CD4-positive, alpha-beta memory T cell (primary cell): ENCODE measurements at regions not wholly inside any gene's neighbourhood (a gene's known extent, or its start where the extent isn't known, plus 50 kb on each side); places are given as distances from the start of the nearest gene placed in this dataset.

Source experiments
- CTCF ChIA-PET: fragments of 350-600 bp; sonication (Branson Sonifier 250); formaldehyde crosslinking; loops from one replicate; lab custom pipeline; 2021; ENCODE audit warnings: inconsistent platforms; ENCODE audit not compliant: partially characterized antibody; lab: Charles Lee
- POLR2A ChIA-PET: fragments of 350-600 bp; sonication (Branson Sonifier 250); formaldehyde crosslinking; loops from one replicate; lab custom pipeline; 2021; ENCODE audit not compliant: partially characterized antibody; lab: Charles Lee
- DNase-seq, 5 donors: peaks; one replicate each; pipeline versions ENCODE4 v3.0.0 to v3.0.0-alpha.2; 2020 to 2022; ENCODE audit warnings: mixed read lengths in 1 of 5
- H3K27ac ChIP-seq: one replicate; pipeline ENCODE4 v1.7.0; 2013; ENCODE audit warnings: low read depth, low read length
- H3K27me3 ChIP-seq: 2 replicates; pipeline ENCODE4 v1.7.0; 2013; ENCODE audit warnings: mild to moderate bottlenecking, low read length, moderate library complexity; ENCODE audit not compliant: insufficient read depth
- H3K36me3 ChIP-seq: 2 replicates; pipeline ENCODE4 v1.7.0; 2013; ENCODE audit warnings: mild to moderate bottlenecking, low read length, moderate library complexity; ENCODE audit not compliant: insufficient read depth
- H3K4me1 ChIP-seq: 2 replicates; pipeline ENCODE4 v1.7.0; 2013; ENCODE audit warnings: mild to moderate bottlenecking, low read length, moderate library complexity; ENCODE audit not compliant: insufficient read depth
- H3K4me3 ChIP-seq, 2 donors: one replicate each; pipeline ENCODE4 v1.7.0; 2013; ENCODE audit warnings: low read length in 2 of 2, mild to moderate bottlenecking in 1 of 2
- H3K9me3 ChIP-seq, 2 donors: one replicate each; pipeline ENCODE4 v1.7.0; 2013; ENCODE audit warnings: low read length in 2 of 2, control low read depth in 1 of 2; ENCODE audit not compliant: control insufficient read depth in 1 of 2
- H3K27ac Mint-ChIP-seq, 7 donors: one replicate each; pipeline ENCODE4 v1.8.0; 2020 to 2021; ENCODE audit warnings: mixed read lengths in 7 of 7, mild to moderate bottlenecking in 6 of 7, inconsistent platforms in 3 of 7, moderate library complexity in 3 of 7
- H3K27me3 Mint-ChIP-seq, 2 donors: one replicate each; pipeline ENCODE4 v1.8.0; 2020 to 2021; ENCODE audit warnings: mixed read lengths in 2 of 2
- H3K36me3 Mint-ChIP-seq, 2 donors: one replicate each; pipeline ENCODE4 v1.8.0; 2020 to 2021; ENCODE audit warnings: mixed read lengths in 2 of 2, inconsistent platforms in 1 of 2, mild to moderate bottlenecking in 1 of 2
- H3K4me1 Mint-ChIP-seq, 4 donors: one replicate each; pipeline ENCODE4 v1.8.0; 2020 to 2021; ENCODE audit warnings: mixed read lengths in 4 of 4, mild to moderate bottlenecking in 1 of 4
- H3K4me3 Mint-ChIP-seq, 8 donors: one replicate each; pipeline ENCODE4 v1.8.0; 2020 to 2021; ENCODE audit warnings: mixed read lengths in 8 of 8, mild to moderate bottlenecking in 7 of 8, moderate library complexity in 6 of 8, inconsistent platforms in 3 of 8
- H3K9me3 Mint-ChIP-seq, 8 donors: one replicate each; pipeline ENCODE4 v1.8.0; 2020 to 2021; ENCODE audit warnings: mixed read lengths in 8 of 8, mild to moderate bottlenecking in 5 of 8, inconsistent platforms in 3 of 8, moderate library complexity in 1 of 8
- intact Hi-C: fragments of 100-400 bp; cut with micrococcal nuclease; formaldehyde crosslinking; loops from one replicate; pipeline ENCODE4 v1.15.1; 2023

DNA sequence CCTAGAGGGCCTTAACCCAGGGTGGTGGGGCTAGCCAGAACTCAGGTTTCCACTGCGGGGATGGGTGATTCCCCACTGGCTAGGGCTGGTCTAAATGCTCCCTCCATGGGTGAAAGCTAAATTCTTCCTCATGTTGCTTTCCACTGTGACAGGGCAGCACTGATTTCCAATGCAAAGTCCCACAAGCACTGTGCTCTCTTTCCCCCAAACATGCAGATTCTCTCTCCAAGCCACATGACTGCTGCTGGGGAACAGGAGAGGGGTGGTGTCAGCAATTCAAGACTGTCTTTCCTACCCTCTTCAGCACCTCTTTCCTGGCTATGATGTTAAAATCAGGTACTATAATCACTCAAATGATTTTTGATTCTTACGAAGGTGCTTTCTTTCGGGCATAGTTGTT is 215.5 kb downstream of the RWDD3 start:
- ChIA-PET POLR2A (no interaction called here), CTCF (no interaction called here)
- no peak overlapping the region for H3K4me3 Mint-ChIP-seq
- H3K27ac Mint-ChIP-seq = no peak overlapping the region
- H3K36me3 ChIP-seq = no peaks in the 10 kb centered on the region
- H3K27ac ChIP-seq = no peak overlapping the region
- no peaks in the 10 kb centered on the region for H3K4me1 ChIP-seq
- no peaks in the 10 kb centered on the region for H3K9me3 ChIP-seq
- H3K9me3 Mint-ChIP-seq = peaks cover 0 to 17% (median 5%) of the 10 kb centered on the region in 8 donors
- no peak for DNase-seq
- intact Hi-C loops = no loop called here
- no peaks in the 10 kb centered on the region for H3K27me3 ChIP-seq
- no peak overlapping the region for H3K4me3 ChIP-seq
- H3K27me3 Mint-ChIP-seq = no peaks in the 10 kb centered on the region
- H3K36me3 Mint-ChIP-seq = no peaks in the 10 kb centered on the region
- no peaks in the 10 kb centered on the region for H3K4me1 Mint-ChIP-seq

- Histone ChIP-seq H3K27me3 (no peaks in the 10 kb centered on the region), H3K4me3 (no peak overlapping the region), H3K4me1 (no peaks in the 10 kb centered on the region), H3K9me3 (no peaks in the 10 kb centered on the region), H3K27ac (no peak overlapping the region), H3K36me3 (no peaks in the 10 kb centered on the region)
- no peak for DNase-seq
- H3K4me1 Mint-ChIP-seq = no peaks in the 10 kb centered on the region
- H3K27me3 Mint-ChIP-seq = no peaks in the 10 kb centered on the region
- ChIA-PET POLR2A (no interaction called here), CTCF (no interaction called here)
- no peak overlapping the region for H3K4me3 Mint-ChIP-seq
- H3K27ac Mint-ChIP-seq = no peak overlapping the region
- H3K36me3 Mint-ChIP-seq = no peaks in the 10 kb centered on the region
- intact Hi-C loops = no loop called here
- H3K9me3 Mint-ChIP-seq = peaks cover 0 to 28% (median 7%) of the 10 kb centered on the region in 8 donors
These were observed 217.0 kb downstream of the RWDD3 start for GRCh38 chr1:95451054-95451453.

DNA sequence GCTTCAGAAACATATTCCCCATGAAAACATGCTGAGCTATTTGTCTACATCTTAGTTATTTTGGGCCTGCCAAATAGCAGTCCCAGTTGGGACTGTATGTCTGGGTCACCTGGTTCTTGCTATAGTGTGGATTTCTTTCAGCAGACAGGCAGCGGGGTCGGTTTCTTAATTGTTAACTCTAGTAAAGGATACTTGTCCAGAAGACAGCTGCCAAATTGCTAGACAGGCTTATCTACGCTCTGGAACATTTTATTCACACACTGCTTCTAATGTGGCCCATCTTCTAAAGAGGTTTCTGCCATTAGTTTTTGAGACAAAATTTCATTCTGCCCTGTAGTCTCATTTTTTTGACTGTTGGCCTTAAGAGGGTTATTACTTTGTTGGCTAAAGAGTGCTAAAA is 217.9 kb downstream of the RWDD3 start:
- POLR2A ChIA-PET = no interaction called here
- H3K9me3 Mint-ChIP-seq = peaks cover 0 to 28% (median 7%) of the 10 kb centered on the region in 8 donors

DNA sequence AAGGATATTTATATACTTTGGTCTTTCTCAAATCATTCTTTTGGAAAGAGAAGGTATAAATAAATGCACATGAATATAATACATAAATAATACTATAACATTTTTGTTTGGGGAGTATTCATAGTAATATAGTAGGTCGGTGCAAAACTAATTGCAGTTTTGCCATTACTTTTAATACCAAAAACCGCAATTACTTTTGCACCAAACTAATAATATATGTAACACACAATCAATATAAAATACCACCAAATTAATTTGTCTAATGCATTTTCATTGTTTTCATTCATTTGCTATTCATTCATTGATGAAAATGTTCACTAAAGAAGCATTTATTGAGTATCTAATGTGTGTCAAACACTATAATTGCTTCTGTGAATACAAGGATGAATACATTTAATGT is 219.0 kb downstream of the RWDD3 start:
- no peaks in the 10 kb centered on the region for H3K4me1 Mint-ChIP-seq
- ChIA-PET POLR2A (no interaction called here), CTCF (no interaction called here)
- H3K9me3 Mint-ChIP-seq = peaks cover 4 to 19% (median 6%) of the 10 kb centered on the region in 8 donors
- Histone ChIP-seq H3K9me3 (no peaks in the 10 kb centered on the region), H3K27ac (no peak overlapping the region), H3K4me1 (no peaks in the 10 kb centered on the region), H3K4me3 (no peak overlapping the region), H3K27me3 (no peaks in the 10 kb centered on the region), H3K36me3 (no peaks in the 10 kb centered on the region)
- no peak overlapping the region for H3K4me3 Mint-ChIP-seq
- intact Hi-C loops = no loop called here
- no peak overlapping the region for H3K27ac Mint-ChIP-seq
- no peaks in the 10 kb centered on the region for H3K36me3 Mint-ChIP-seq
- no peaks in the 10 kb centered on the region for H3K27me3 Mint-ChIP-seq
- no peak for DNase-seq

More for the DNA sequence above, 217.9 kb downstream of the RWDD3 start:
- Histone ChIP-seq H3K27me3 (no peaks in the 10 kb centered on the region), H3K4me1 (no peaks in the 10 kb centered on the region), H3K36me3 (no peaks in the 10 kb centered on the region), H3K27ac (no peak overlapping the region), H3K9me3 (no peaks in the 10 kb centered on the region), H3K4me3 (no peak overlapping the region)
- intact Hi-C loops = no loop called here
- Mint-ChIP-seq H3K36me3 (no peaks in the 10 kb centered on the region), H3K4me1 (no peaks in the 10 kb centered on the region), H3K4me3 (no peak overlapping the region), H3K27ac (no peak overlapping the region), H3K27me3 (no peaks in the 10 kb centered on the region)
- DNase-seq = no peak
- CTCF ChIA-PET = no interaction called here

GRCh38 chr1:95467036-95467435 is 233.0 kb downstream of the RWDD3 start:
- POLR2A ChIA-PET = no interaction called here
- intact Hi-C loops = no loop called here
- DNase-seq = no peak
- no peaks in the 10 kb centered on the region for H3K27me3 ChIP-seq
- H3K36me3 Mint-ChIP-seq = no peaks in the 10 kb centered on the region
- no peak overlapping the region for H3K4me3 ChIP-seq
- no peaks in the 10 kb centered on the region for H3K4me1 ChIP-seq
- no peak overlapping the region for H3K27ac Mint-ChIP-seq
- no peaks in the 10 kb centered on the region for H3K27me3 Mint-ChIP-seq
- no peaks in the 10 kb centered on the region for H3K36me3 ChIP-seq
- no peaks in the 10 kb centered on the region for H3K9me3 ChIP-seq
- H3K4me1 Mint-ChIP-seq = no peaks in the 10 kb centered on the region
- CTCF ChIA-PET = no interaction called here
- peaks cover 0 to 15% (median 5%) of the 10 kb centered on the region in 8 donors for H3K9me3 Mint-ChIP-seq
- H3K4me3 Mint-ChIP-seq = no peak overlapping the region
- H3K27ac ChIP-seq = no peak overlapping the region

GRCh38 chr1:95475686-95476457 is 241.9 kb downstream of the RWDD3 start:
- Histone ChIP-seq H3K27ac (no peak overlapping the region), H3K36me3 (no peaks in the 10 kb centered on the region), H3K4me1 (no peaks in the 10 kb centered on the region), H3K27me3 (no peaks in the 10 kb centered on the region), H3K9me3 (no peaks in the 10 kb centered on the region), H3K4me3 (no peak overlapping the region)
- no peak for DNase-seq
- Mint-ChIP-seq H3K4me1 (no peaks in the 10 kb centered on the region), H3K9me3 (peaks cover 0 to 18% (median 6%) of the 10 kb centered on the region in 8 donors), H3K27ac (no peak overlapping the region), H3K4me3 (no peak overlapping the region), H3K27me3 (no peaks in the 10 kb centered on the region), H3K36me3 (no peaks in the 10 kb centered on the region)
- ChIA-PET CTCF (no interaction called here), POLR2A (no interaction called here)
- intact Hi-C loops = no loop called here

DNA sequence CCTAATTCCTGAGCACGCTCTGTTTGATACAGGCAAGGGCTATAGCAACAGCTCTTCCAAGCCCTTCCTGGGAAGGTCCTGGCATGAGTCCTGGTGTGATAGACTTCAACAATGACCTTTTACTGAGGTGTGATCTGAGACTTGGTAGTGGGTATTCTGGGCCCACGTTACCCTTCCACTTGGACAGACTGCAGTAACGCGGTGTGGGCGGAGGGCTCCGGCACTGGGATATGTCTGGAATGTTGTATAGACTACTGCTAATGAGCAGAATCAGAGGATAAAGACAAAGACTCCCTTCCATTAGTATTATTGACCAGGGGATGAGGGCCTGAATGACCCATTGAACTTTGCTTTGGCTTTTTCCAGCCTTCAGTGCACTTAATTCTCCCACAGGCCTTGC is 262.3 kb downstream of the RWDD3 start:
- Mint-ChIP-seq H3K27ac (no peak overlapping the region), H3K4me3 (no peak overlapping the region), H3K9me3 (peaks cover 0 to 3% (median 0%) of the 10 kb centered on the region in 8 donors), H3K27me3 (no peaks in the 10 kb centered on the region), H3K4me1 (no peaks in the 10 kb centered on the region), H3K36me3 (no peaks in the 10 kb centered on the region)
- Histone ChIP-seq H3K27me3 (no peaks in the 10 kb centered on the region), H3K9me3 (no peaks in the 10 kb centered on the region), H3K4me1 (no peaks in the 10 kb centered on the region), H3K36me3 (no peaks in the 10 kb centered on the region), H3K4me3 (no peak overlapping the region), H3K27ac (no peak overlapping the region)
- DNase-seq = no peak
- ChIA-PET POLR2A (no interaction called here), CTCF (no interaction called here)
- intact Hi-C loops = no loop called here
